ENCODE measurements at regions not wholly inside any gene's neighbourhood (a gene's known extent, or its start where the extent isn't known, plus 50 kb on each side); places are given as distances from the start of the nearest gene placed in this dataset.
"Not testable (repeated sequence)": the region's sequence is repeated elsewhere in the genome, so short reads cannot be mapped to it uniquely, and the experiment has no call there.

GRCh38 chr10:123221418-123221817 is 67.2 kb downstream of the BUB3 start:
- TF ChIP-seq CTCF (IDR thresholded peaks at IDR 0.05) = no peak
- Histone ChIP-seq H3K27me3 (no peaks in the 10 kb centered on the region), H3K4me1 (no peaks in the 10 kb centered on the region), H3K27ac (no peak overlapping the region), H3K4me3 (no peak overlapping the region), H3K36me3 (no peaks in the 10 kb centered on the region), H3K9me3 (no peaks in the 10 kb centered on the region)
- intact Hi-C loops (cut with DNase I) = no loop called here
- no peak for DNase-seq
- FAIRE-seq = no peak
- no peak for ATAC-seq

- no peak for FAIRE-seq
- Histone ChIP-seq H3K36me3 (no peaks in the 10 kb centered on the region), H3K4me1 (no peaks in the 10 kb centered on the region), H3K4me3 (no peak overlapping the region), H3K27me3 (no peaks in the 10 kb centered on the region), H3K9me3 (no peaks in the 10 kb centered on the region), H3K27ac (no peak overlapping the region)
- DNase-seq = no peak
- no peak for TF ChIP-seq CTCF (IDR thresholded peaks at IDR 0.05)
- WGBS, 2 donors = 49 to 51% methylated on average over 4 of the region's 4 CpGs
- no peak for ATAC-seq
- intact Hi-C loops (cut with DNase I) = no loop called here
These were observed 68.6 kb downstream of the BUB3 start for GRCh38 chr10:123222832-123223231.

GRCh38 chr10:123227706-123228105 is 73.5 kb downstream of the BUB3 start:
- H3K27me3 ChIP-seq = no peaks in the 10 kb centered on the region
- H3K9me3 ChIP-seq = no peaks in the 10 kb centered on the region
- no peak overlapping the region for H3K4me3 ChIP-seq
- intact Hi-C loops (cut with DNase I) = no loop called here
- H3K27ac ChIP-seq = no peak overlapping the region
- ATAC-seq (no peak), DNase-seq (no peak), FAIRE-seq (no peak)
- no peaks in the 10 kb centered on the region for H3K4me1 ChIP-seq
- no peaks in the 10 kb centered on the region for H3K36me3 ChIP-seq
- TF ChIP-seq CTCF (IDR thresholded peaks at IDR 0.05) = no peak
- 78 to 83% methylated on average over 2 of the region's 2 CpGs for WGBS, 2 donors

- intact Hi-C loops (cut with DNase I) = no loop called here
- H3K36me3 ChIP-seq = no peaks in the 10 kb centered on the region
These were observed 75.9 kb downstream of the BUB3 start for GRCh38 chr10:123229927-123230630.

GRCh38 chr10:123232879-123233278 is 78.7 kb downstream of the BUB3 start:
- intact Hi-C loops (cut with DNase I); H3K4me1 ChIP-seq; DNase-seq; H3K4me3 ChIP-seq; H3K9me3 ChIP-seq; H3K27ac ChIP-seq; FAIRE-seq; H3K27me3 ChIP-seq; ATAC-seq; H3K36me3 ChIP-seq: not testable (repeated sequence)
- 88 to 91% methylated on average over 1 of the region's 1 CpG for WGBS, 2 donors

More at GRCh38 chr10:123229927-123230630, 75.9 kb downstream of the BUB3 start:
- H3K9me3 ChIP-seq = no peaks in the 10 kb centered on the region
- H3K4me1 ChIP-seq = no peaks in the 10 kb centered on the region
- no peak for DNase-seq
- no peak for ATAC-seq
- H3K27ac ChIP-seq = no peak overlapping the region
- no peak for TF ChIP-seq CTCF (IDR thresholded peaks at IDR 0.05)
- H3K27me3 ChIP-seq = no peaks in the 10 kb centered on the region
- no peak overlapping the region for H3K4me3 ChIP-seq
- no peak for FAIRE-seq
- WGBS, 2 donors = 66 to 68% methylated on average over 8 of the region's 8 CpGs

GRCh38 chr10:123235014-123235413 is 80.8 kb downstream of the BUB3 start:
- FAIRE-seq; H3K4me1 ChIP-seq; DNase-seq; H3K36me3 ChIP-seq; intact Hi-C loops (cut with DNase I); H3K4me3 ChIP-seq; H3K9me3 ChIP-seq; ATAC-seq; H3K27me3 ChIP-seq; H3K27ac ChIP-seq: not testable (repeated sequence)
- WGBS, 2 donors = 94 to 96% methylated on average over 4 of the region's 4 CpGs

All from pancreas (tissue), 10 donors.